CD4-positive, alpha-beta T cell (primary cell): ENCODE measurements at regions not wholly inside any gene's neighbourhood (a gene's known extent, or its start where the extent isn't known, plus 50 kb on each side); places are given as distances from the start of the nearest gene placed in this dataset.

Experiments used
- ATAC-seq: fragments of 200-7000 bp; cut with Tn5 transposase; one replicate; pipeline ENCODE4 v1.10.0; 2022; ENCODE audit warnings: mild to moderate bottlenecking; ENCODE audit not compliant: poor library complexity
- CTCF ChIA-PET: fragments of 350-600 bp; sonication (Branson Sonifier 250); formaldehyde crosslinking; loops from one replicate; lab custom pipeline; 2021; ENCODE audit warnings: antibody characterized with exemption, inconsistent platforms; lab: Charles Lee
- POLR2A ChIA-PET: fragments of 350-600 bp; sonication (Branson Sonifier 250); formaldehyde crosslinking; loops from one replicate; lab custom pipeline; 2021; ENCODE audit warnings: antibody characterized with exemption, inconsistent platforms; lab: Charles Lee
- DNase-seq, 14 experiments: peaks; one replicate each; pipeline ENCODE4 v3.0.0-alpha.2; 2013 to 2020; ENCODE audit warnings: mixed read lengths in 2 of 14
- H3K27ac ChIP-seq, 2 donors: one replicate each; pipeline versions ENCODE4 v1.5.1 to v1.7.0; 2013; ENCODE audit warnings: low read length in 2 of 2, low read depth in 1 of 2, mild to moderate bottlenecking in 1 of 2
- H3K27me3 ChIP-seq, 2 experiments: 1 replicate in 1 of 2; 2 replicates in 1 of 2; pipeline versions ENCODE4 v1.6.1 to v1.7.0; 2013; ENCODE audit warnings: low read length in 2 of 2, control low read depth in 1 of 2, mild to moderate bottlenecking in 1 of 2, moderate library complexity in 1 of 2; ENCODE audit not compliant: insufficient read depth in 2 of 2, control insufficient read depth in 1 of 2
- H3K36me3 ChIP-seq: one replicate; pipeline ENCODE4 v1.6.1; 2013; ENCODE audit warnings: low read length, control low read depth; ENCODE audit not compliant: insufficient read depth
- H3K4me1 ChIP-seq: one replicate; pipeline ENCODE4 v1.6.1; 2013; ENCODE audit warnings: low read length, control low read depth; ENCODE audit not compliant: insufficient read depth
- H3K4me3 ChIP-seq: one replicate; pipeline ENCODE4 v1.5.1; 2013; ENCODE audit warnings: mild to moderate bottlenecking, low read length, moderate library complexity
- H3K9me3 ChIP-seq, 2 experiments: 1 replicate in 1 of 2; 2 replicates in 1 of 2; pipeline versions ENCODE4 v1.6.1 to v1.7.0; 2013; ENCODE audit warnings: low read length in 2 of 2, mild to moderate bottlenecking in 2 of 2, control low read depth in 1 of 2, moderate library complexity in 1 of 2; ENCODE audit not compliant: control insufficient read depth in 1 of 2, insufficient read depth in 1 of 2
- H3K27ac Mint-ChIP-seq: one replicate; pipeline ENCODE4 v1.8.0; 2020; ENCODE audit warnings: mixed read lengths
- H3K27me3 Mint-ChIP-seq: one replicate; pipeline ENCODE4 v1.8.0; 2021; ENCODE audit warnings: mixed read lengths
- H3K36me3 Mint-ChIP-seq: one replicate; pipeline ENCODE4 v1.8.0; 2021; ENCODE audit warnings: low read depth, mixed read lengths
- H3K4me1 Mint-ChIP-seq: one replicate; pipeline ENCODE4 v1.8.0; 2021; ENCODE audit warnings: low read depth, mixed read lengths
- H3K4me3 Mint-ChIP-seq: one replicate; pipeline ENCODE4 v1.8.0; 2020; ENCODE audit warnings: mild to moderate bottlenecking, mixed read lengths
- H3K9me3 Mint-ChIP-seq: one replicate; pipeline ENCODE4 v1.8.0; 2020; ENCODE audit warnings: mixed read lengths
- CTCF ChIP-seq: fragments of 200-600 bp; IDR thresholded peaks from one replicate; pipeline ENCODE4 v1.8.0; 2022; ENCODE audit warnings: antibody characterized with exemption, mild to moderate bottlenecking
- intact Hi-C, 2 experiments: fragments of 100-400 bp; cut with DNase I in 1 of 2; cut with micrococcal nuclease in 1 of 2; formaldehyde crosslinking; loops; one replicate each; pipeline versions ENCODE4 v1.15.1 to v1.9.0; 2023 to 2025; cut with DNase I, micrococcal nuclease

DNA sequence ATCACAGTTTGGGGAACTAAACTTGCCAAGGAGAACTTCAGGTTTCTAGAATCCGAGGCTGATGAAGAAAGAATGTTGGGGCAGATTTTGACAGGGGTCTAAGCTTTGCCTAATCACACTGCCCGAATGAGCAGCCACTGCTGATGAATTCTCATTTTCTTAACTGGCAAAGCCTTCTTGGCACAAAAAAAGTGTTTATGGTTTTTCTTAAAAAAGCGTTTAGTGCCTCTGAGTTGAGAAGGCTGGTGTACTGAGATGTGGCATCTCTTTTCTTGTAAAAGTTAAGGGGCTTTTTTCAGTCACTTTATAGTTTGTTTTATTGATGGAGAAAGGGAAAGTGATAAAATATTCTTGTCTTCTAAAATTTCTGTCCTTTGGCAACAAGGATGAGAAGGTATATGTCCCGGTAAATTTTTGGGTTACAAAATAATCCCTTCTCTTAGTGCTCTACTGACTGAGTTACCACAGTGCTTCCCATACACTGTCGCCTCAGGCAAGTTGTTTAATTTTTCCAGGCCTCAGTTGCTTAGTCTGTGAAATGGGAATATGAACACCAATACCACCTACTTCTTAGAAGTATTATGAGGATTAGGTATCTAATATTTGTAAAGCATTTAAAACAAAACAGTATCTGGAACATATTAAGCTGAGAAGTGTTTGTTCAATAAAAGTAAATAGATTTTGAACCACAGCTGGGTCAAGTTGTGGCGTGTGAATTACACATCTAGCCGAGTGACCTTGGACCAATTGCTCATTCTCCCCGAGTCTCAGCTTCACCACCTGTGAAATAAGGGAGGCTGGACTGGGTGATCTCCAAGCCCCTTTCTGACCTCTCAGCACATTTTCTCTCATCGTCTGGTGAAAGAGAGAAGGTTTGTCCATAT is 320.8 kb downstream of the HAPSTR1 start:
- Histone ChIP-seq H3K27me3 (no peaks in the 10 kb centered on the region), H3K27ac (no peak overlapping the region), H3K36me3 (no peaks in the 10 kb centered on the region), H3K9me3 (no peaks in the 10 kb centered on the region), H3K4me1 (no peaks in the 10 kb centered on the region), H3K4me3 (no peak overlapping the region)
- DNase-seq (no peak), ATAC-seq (no peak)
- Mint-ChIP-seq H3K4me3 (no peak overlapping the region), H3K36me3 (no peaks in the 10 kb centered on the region), H3K4me1 (no peaks in the 10 kb centered on the region), H3K27ac (no peak overlapping the region), H3K27me3 (no peaks in the 10 kb centered on the region), H3K9me3 (peaks cover 3% of the 10 kb centered on the region)
- TF ChIP-seq CTCF, result no peak
- ChIA-PET POLR2A (no interaction called here), CTCF (no interaction called here)
- intact Hi-C loops, result no loop called here

DNA sequence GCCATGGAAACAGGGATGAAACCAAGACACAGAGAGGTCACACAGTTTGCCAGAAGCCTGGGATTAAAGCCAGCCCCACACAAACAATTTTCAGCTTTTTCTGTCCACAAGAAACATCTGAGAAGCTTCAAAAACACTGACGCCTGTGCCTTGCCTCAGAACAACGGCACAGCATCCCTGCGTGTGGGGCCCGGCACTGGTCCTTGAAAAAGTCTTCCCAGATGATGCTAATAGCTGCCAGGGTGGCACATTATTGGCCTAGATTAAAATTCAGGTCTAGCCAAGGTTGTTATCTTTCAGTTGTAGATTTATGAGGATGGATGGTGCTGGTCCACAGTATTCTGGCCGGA is 321.4 kb downstream of the HAPSTR1 start:
- ChIA-PET CTCF (no interaction called here), POLR2A (no interaction called here)
- Histone ChIP-seq H3K27me3 (no peaks in the 10 kb centered on the region), H3K9me3 (no peaks in the 10 kb centered on the region), H3K4me1 (no peaks in the 10 kb centered on the region), H3K27ac (no peak overlapping the region), H3K4me3 (no peak overlapping the region), H3K36me3 (no peaks in the 10 kb centered on the region)
- no peak overlapping the region for H3K4me3 Mint-ChIP-seq
- H3K36me3 Mint-ChIP-seq, result no peaks in the 10 kb centered on the region
- no peak for ATAC-seq
- intact Hi-C loops, result no loop called here
- TF ChIP-seq CTCF, result no peak
- H3K27me3 Mint-ChIP-seq, result no peaks in the 10 kb centered on the region
- DNase-seq, result no peak
- H3K9me3 Mint-ChIP-seq, result peaks cover 6% of the 10 kb centered on the region
- H3K4me1 Mint-ChIP-seq, result no peaks in the 10 kb centered on the region
- H3K27ac Mint-ChIP-seq, result no peak overlapping the region

GRCh38 chr16:9415545-9415944 is 324.1 kb downstream of the HAPSTR1 start:
- H3K36me3 ChIP-seq, result no peaks in the 10 kb centered on the region
- no peak overlapping the region for H3K27ac ChIP-seq
- ChIA-PET POLR2A (no interaction called here), CTCF (no interaction called here)
- no peaks in the 10 kb centered on the region for H3K4me1 ChIP-seq
- DNase-seq (no peak), ATAC-seq (no peak)
- intact Hi-C loops, result no loop called here
- TF ChIP-seq CTCF, result no peak
- Mint-ChIP-seq H3K4me3 (no peak overlapping the region), H3K36me3 (no peaks in the 10 kb centered on the region), H3K27me3 (no peaks in the 10 kb centered on the region), H3K9me3 (peaks cover 6% of the 10 kb centered on the region), H3K27ac (no peak overlapping the region), H3K4me1 (no peaks in the 10 kb centered on the region)
- H3K4me3 ChIP-seq, result no peak overlapping the region
- H3K27me3 ChIP-seq, result no peaks in the 10 kb centered on the region
- H3K9me3 ChIP-seq, result no peaks in the 10 kb centered on the region
